ENCODE measurements at regions not wholly inside any gene's neighbourhood (a gene's known extent, or its start where the extent isn't known, plus 50 kb on each side); places are given as distances from the start of the nearest gene placed in this dataset.
"Not testable (repeated sequence)": the region's sequence is repeated elsewhere in the genome, so short reads cannot be mapped to it uniquely, and the experiment has no call there.

DNA sequence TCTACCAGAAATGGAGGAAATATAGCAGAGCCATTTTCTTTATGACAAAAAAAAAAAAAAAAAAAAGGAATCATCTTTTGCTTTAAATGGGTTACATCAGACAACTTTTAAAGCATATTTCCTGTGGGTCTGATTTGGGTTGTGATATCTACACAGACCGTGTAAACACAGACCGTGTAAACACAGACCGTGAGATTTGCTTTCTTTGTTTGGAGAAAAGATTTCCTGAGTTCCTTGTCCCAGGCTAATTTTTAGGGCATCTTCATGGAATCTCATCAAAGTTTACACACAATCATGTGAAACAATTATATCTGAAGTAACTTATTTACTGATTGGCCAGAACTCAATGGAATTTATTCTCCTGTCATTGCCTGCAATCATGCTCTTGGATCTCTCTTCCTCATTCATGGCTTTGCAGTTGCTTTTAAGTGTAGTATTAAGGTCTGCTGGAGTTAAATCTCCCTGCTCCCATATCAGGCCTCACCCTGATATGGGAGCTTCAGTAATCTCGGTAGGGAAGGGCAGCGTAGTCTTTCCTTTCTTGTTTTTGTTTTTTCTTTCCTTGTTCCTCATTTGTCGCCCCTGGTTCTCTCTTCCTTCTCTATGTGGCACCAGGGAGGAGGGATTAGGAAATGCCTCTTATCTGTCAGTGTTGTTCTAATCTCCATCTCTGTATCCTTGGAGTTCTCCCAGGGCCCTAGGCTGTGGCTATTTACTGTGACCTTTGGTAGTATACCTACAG is 248.6 kb upstream of the JADE1 start:
- no peak for DNase-seq

DNA sequence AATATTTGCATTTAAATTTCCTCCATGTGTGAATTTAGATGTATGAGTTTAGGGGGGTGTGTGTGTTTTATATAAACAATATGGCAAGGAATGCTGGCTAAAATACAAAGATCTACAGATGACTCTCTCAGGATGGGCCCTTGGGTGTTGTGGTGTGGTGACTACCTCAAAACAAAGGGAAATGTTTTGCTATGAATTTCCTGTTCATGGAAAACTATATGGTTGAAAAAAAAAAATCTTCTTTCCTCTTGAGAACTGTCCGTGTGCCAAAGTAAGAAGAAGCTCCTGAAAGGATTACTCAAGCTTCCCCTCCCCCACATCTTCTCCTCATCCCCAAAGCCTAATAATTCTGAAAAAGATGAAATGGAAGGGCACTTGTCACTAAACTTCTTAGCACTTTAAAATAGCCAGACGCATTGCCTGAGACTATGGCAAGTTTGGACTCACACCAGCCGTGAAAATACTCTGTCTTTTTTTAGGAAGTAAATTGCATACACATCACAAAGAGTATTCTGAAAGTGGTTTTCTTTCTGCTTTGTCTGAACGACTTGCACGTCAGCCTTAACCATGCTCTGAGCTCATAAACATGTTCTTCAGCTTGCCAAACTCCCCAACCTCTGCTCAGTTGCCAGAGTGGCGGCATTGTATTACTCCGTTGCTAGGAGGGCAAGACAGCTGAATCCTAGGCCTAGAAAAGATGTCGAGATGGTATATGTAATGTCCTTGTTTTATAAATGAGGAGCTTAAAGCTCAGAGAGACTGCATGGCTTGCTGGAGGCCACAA is 250.4 kb upstream of the JADE1 start:
- DNase-seq, result no peak

DNA sequence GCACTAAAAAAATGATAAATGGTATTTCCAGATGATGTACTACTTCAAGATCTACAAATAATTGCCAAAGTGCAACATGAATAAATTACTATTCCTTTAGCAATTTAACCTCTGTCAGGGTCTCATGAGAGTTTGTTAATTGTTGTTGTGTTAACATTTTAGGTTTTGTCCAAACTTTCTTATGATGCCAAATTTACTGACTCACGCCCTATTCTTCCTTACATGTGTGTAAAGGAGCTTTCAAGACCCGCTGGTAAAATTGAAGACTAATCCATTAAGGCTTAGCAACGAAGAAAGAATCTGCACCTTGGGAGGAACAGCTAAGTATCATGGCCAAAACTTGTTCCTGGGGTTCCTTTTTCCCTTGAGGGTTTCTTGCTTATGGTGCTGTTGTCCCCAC is 252.7 kb upstream of the JADE1 start:
- no peak for DNase-seq

DNA sequence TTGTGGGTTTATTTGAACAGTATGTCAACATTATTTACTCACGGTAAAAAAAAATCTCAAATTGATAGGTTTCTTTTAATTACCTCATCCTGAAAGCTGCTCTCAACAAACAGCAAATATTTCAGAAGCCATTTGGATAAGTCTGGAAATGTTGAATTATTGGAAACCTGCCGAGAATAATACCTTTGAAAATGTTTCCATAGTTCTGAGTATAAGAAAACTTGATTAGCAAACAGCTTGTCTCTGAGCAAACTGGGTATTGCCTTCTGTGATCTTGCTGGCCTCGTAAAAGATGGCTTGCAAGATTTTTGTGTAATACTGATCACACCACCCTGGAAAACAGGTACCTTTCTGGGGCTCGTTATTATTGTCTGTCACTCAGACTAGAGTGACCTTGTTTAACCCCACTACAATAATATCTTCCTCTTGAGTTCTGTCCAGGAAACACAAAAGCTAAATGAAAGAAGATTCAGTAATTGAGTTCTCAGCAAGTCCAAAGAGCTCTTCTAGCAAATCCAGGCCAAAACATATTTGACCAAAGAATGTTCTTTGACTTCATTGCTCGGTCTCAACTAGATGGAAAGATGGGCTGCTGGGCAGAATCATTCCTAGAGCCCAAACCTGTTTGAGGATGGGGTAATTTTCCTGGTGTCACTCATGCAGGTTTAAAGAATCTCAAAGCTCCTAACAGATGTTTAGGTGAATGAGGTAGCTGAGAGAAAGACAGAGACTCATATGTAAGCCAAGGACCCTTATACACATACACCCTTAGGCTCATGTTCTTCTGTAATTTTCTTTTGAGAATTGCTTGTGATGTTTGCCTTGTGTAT is 255.6 kb upstream of the JADE1 start:
- no peak for DNase-seq

DNA sequence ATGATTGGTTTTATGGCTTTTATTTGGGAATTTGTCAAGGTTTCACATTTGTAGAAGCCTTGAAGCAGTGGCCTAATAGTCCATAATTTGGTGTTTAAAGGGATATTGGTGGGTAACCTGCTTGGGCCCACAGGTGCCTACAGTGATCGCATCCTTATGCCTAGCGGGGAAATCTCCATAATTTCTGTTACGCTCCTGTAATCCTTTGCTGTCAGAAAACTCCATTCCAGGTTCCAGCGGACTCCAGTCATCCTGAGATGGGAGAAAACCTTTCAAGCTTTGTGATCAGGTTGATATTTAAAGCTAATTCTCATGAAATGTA is 257.0 kb upstream of the JADE1 start:
- DNase-seq, result no peak

DNA sequence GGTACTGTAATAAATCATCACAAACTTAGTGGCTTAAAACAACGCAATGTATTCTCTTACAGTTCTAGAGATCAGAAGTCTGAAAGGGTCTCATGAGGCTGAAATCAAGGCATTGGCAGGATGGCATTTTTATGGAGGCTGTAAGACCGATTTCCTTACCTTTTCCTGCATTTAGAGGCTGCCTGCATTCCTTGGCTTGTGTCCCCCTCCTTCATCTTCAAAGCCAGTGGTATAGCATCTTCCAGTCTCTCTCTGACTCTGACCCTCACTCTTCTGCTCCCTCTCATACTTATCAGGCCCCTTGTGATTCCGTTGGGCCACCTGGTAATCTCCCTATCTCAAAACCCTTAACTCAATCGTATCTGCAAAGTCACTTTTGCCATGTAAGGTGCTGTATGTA is 258.2 kb upstream of the JADE1 start:
- no peak for DNase-seq

DNA sequence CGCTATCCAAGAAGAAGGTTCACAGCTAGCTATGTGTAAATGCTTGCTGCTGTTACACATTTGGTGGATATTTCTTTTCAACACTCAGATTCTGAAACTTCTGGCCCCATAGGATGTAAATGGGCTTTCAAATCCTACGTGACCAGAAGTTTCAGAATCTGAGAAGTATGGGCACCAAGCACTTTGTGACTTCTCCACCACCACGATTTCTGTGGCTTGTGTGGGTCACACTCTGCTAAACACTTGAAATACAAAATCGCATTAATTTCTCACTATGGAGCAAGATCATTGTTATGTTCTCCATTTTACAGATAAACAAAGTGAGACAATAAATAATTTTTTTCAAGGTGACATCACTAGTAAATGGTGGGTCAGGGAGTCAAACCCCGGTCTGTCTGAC is 259.4 kb upstream of the JADE1 start:
- no peak for DNase-seq

DNA sequence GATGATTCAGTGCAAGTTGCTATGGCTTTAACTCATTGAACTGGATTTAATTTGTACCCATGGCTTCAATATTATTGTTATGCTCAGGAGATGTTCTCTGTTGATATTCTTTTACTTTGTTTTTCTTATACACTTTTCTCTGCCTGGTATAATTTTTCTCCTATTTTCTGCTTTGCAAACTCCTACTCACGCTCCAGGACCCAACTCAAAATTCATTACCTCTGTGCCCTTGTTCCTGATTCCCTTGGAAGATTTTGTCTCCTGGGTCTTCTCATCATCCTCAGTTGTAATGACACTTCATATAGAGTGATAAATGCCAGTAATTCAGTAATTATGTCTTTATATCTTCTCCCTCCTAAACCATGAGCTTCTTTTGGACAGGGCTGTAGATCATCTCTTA is 259.9 kb upstream of the JADE1 start:
- no peak for DNase-seq

DNA sequence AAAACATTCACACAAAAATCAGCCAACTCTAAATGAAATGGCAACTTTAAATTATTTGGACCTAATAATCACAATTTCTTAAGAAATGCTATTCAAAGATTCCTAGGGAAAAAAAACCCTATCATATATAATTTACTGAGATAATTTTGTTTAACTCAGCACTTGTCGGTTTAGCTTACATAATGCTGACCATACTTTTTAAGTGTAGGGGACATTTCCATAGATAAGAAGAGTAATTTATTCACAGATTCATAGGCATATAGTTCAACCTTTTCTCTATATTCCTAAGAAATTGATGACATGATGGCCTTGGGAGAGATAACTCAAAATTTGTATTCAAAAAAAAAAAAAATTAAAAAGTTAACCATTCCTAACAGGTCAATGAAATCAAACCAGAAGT is 260.8 kb upstream of the PGRMC2 start:
- DNase-seq, result no peak

DNA sequence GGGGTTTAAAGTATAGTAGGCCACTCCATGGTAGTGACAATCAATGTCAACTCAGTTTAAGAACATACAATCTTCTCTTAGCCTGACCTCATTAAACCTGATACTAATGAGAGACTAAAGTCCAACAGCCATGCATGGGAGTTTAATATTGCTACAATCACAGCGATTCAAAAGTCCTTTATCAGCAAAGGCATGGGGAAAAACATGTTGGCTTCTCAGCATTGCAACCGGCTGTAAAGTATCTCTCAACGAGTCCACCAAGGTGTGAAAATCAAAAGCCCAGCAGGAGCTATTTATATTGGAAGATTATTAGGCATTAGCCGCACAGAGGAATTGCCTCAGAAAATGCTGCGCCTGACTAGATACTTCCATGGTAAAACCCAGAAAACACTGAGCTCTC is 256.7 kb upstream of the PGRMC2 start:
- DNase-seq, result no peak

DNA sequence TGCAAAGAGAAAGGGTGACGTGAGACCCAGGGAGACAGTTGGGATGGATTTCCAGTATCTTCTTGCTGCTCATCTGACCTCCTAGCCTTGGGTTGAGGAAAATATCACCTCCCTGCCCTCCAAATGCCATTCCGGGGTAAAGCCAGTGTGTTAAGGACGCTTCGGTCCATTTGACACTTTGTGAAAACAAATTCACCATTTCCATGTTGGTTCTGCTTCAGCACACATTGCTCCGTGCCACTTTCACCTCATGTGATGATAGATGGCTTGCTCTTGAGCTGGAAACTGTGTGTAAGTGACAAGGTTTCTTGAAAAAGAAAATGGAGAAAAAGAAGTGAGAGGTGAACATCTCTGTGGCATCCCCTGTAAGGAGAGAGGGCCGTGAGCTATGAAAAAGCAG is 256.1 kb upstream of the PGRMC2 start:
- DNase-seq, result no peak

DNA sequence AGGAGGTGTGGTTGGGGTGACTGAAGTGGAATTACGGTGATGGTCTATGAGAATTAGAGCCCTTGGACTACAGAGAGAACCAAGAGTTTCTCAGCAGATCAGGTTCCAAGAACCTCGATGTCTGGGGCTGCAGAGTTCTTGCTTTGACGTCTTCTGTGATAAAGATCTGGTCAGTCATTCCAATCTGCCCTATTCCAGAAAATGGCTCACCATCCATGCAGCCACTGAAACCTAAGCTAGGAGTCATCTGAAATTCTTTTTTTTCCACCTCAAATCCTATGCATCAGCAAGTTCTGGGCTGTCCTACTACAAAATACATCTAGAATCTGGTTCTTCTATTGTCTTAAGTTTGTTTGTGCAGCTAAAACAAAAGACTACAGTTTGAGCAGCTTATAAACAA is 254.4 kb upstream of the PGRMC2 start:
- DNase-seq, result no peak

DNA sequence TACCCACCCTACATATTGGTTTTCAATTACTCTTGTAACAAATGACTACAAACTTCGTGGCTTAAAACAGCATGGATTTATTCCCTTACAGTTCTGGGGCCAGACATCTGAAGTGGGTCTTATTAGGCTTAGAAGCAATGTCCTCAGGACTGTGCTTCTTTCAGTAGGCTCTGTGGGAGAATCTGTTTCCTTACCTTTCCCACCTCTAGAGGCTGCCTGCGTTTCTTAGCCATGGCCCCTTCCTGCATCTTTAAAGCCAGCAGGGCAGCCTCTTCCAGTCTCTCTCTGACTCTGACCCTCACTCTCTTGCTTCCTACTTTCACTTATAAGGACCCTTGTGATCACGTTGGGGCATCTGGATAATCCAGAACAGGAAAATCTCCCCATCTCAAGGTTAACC is 252.5 kb upstream of the PGRMC2 start:
- DNase-seq, result no peak

DNA sequence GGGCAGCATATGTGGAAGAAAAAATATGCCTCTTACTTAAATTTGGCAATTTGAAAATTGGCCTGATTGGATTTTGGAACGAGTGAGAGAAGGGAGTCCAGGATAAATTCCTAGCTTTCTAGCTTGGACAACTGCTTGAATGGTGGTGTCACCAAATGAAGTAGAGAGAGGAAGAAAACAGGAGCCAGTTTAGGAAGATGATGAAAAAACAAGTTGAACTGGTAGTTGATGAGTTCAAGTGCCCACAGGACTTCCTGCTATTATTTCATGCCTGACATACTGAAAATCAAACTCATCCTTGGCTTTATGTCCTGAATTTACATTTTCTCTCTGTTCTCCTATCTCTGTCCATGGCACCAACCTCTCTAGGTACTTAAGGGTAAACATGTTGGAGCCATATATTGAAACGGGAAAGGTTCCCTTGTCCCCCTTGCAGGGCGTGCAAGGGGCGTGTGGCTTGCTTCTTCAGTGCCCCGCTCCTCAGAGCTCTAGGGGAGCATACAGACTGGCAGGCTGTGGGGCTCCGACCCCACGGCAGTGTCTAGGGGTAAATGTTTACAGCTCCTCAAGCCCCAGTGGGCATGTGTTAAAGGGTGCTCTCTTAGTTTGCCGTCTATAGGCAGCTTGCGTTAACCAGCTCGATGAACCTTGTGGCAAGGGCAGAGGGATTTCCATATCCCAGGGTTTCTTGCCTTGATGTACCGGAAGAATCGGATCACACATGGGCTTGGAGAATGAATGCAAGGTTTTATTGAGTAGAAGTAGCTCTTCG is 250.7 kb upstream of the PGRMC2 start:
- DNase-seq, result no peak

DNA sequence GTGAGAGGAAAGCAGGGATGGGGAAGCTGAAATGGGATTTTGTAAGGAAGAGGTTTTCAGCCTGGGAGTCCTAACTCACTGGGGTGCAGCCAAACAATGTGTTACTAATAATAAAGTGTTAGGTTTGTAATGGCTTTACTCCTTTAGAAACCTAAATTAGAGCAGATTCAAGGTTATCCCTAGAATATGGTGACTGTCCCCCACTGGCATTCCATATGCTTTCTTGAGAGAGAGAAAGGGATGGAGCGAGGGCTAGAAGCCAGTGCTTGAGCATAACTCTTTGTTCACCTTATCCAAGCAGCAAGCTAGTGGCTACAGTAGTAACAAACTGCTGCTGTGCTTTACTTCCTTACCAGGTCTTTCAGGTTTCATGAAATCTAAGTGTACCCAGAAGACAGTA is 249.1 kb upstream of the PGRMC2 start:
- no peak for DNase-seq

DNA sequence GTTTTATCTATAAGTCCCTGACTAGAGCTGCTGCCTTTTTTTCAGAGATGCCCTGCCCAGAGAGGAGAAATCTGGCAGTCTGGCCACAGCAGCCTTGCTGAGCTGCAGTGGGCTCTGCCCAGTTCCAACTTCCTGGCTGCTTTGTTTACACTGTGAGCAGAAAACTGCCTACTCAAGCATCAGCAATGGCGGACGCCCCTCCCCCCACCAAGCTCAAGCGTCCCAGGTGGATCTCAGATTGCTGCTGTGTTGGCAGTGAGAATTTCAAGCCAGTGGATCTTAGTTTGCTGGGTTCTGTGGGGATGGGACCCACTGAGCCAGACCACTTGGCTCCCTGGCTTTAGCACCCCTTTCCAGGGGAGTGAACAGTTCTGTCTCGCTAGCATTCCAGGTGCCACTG is 247.9 kb upstream of the PGRMC2 start:
- not testable (repeated sequence) for DNase-seq

DNA sequence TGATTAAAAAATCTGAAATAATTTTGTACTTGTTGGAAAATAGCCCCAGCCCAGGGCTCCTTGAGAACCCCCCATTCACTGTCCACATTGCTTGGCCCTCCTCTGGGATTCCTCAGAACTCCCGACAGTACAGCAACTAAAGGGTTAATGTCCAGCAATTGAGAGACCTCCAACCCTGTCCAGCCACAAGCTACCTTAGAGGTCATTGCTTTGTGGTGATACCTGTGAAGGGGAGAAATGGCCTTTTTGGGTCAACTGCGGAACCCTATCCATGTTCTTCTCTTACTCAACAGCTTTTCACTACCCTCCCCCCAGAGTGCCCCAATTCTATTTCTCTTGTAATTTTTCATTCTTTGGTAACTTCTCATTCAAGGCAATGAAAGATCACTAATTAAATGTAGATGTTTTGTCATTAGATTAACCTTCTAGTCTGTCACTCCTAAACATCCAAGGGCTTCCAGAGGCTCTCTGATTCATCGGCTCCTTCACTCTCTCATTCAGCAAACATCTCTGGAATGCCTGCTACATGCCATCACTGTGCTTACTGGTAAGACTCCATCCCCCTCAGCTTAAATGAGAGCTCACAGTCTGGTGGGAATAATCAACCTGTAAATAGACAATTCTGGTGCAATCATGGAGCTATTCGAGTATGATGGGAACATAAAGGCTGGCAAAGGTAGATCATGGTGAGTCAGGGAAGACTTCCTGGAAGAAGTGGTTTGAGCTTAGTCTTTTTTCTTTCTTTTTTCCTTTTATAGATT is 241.4 kb upstream of the PGRMC2 start:
- no peak for DNase-seq

DNA sequence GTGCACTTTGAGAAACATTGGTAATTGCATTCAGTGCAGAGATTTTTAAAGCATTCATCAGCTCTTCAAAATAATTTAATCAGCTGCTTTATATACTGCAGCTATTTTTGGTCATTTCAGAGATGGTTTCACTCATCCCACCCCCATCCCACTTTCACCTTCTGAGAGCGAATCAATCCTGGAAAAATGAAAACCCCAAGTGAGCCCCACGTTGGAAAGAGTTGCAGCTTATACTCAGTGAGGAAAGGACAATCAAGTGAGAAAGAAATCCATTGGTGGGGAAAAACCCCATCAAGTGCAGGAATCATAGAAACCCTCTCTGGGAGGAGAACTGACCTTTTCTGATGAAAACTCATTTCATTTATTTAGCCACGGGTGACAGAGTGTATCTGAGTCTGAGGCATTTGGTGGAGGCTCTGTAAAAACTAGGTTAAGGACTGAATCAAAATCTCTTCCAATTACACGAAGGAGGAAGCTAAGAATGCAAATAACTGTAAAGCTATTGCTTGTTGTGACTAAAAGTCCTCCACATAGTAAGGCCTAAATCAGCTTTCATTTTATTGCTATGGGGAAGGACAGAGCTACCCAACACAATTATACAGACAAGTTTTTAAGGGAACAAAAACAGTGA is 240.4 kb upstream of the PGRMC2 start:
- DNase-seq, result no peak

DNA sequence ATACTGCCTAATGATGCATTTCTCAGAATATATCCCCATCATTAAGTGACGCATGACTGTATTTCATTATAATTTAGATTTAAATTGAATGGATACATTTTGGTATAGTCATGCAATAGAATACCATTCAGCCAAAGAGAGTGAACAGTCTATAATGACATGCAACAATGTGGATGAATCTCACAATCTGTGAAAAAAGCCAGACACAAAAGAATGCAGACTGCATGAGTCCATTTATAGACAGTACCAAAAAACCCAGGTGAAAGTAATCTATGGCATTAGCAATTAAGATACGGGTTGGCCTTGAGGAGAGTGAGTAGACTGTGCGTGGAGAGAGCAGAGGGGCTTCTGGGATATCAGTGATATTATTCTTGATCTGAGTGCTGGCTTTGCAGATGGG is 239.7 kb upstream of the PGRMC2 start:
- no peak for DNase-seq

DNA sequence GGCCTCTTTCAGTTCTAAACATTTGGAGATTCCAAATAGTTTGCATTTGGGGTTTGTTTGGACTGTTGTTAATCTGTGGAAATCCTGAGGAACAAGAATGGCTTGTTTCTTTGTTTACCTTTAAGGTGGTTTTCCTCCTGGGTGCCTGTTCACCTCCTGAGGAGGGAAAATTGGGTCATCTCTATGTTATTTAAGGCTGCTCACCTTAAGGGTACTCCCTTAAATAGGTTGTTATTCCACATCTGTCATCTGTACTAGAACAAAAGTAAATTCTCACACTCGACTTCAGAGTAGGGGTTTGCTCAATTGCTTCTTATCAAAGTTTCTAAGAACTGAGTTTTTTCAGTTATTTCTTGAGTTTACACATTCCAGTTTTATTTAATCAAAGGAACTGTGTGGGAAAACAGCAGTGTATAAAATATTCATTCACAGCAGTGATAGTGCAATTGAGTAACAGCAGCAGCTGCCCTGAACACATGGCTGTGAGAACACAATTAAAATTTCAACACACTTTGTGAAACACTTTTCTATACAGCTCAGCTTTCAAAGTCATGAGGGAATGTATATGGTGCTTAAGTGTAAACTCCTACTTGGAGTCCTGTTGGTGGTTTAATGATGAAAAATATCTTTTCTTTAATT is 238.5 kb upstream of the PGRMC2 start:
- DNase-seq, result no peak

DNA sequence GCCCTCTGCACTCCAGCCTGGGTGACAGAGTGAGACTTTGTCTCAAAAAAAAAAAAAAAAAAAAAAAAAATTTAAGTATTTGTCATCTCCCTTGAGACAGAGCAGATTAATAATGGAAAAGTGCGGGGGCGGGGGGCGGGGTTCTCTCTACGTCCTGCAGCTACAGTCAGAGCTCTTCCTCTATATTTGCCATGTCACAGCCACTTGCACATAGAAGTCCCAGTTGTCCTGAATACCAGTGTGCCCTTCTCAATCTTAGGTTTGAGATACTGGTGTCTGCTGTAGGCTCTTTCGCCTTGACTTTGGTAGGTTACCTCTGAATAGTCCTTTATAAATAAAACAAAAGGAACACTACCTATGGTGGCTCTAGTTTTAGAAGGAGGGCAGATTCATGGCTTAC is 237.8 kb upstream of the PGRMC2 start:
- no peak for DNase-seq
